SK-N-SH treated with all-trans-retinoic acid at 6 μM for 48 hours (cell line): ENCODE measurements at regions not wholly inside any gene's neighbourhood (a gene's known extent, or its start where the extent isn't known, plus 50 kb on each side); places are given as distances from the start of the nearest gene placed in this dataset.

ENCODE experiments used
- ATAC-seq: fragments of 200-7000 bp; cut with Tn5 transposase; 3 replicates; pipeline ENCODE4 v1.9.1; 2020; ENCODE audit warnings: mild to moderate bottlenecking, moderate library complexity
- ARNTL ChIP-seq: fragments of 450-650 bp; formaldehyde crosslinking; IDR thresholded peaks from 2 replicates; pipeline ENCODE4 v1.5.0; 2020; ENCODE audit warnings: low read depth, mild to moderate bottlenecking, moderate library complexity, borderline replicate concordance
- BACH2 ChIP-seq: fragments of 250-450 bp; sonication (Bioruptor Pico); IDR thresholded peaks from 2 replicates; pipeline ENCODE4 v1.9.0; 2021; ENCODE audit warnings: mild to moderate bottlenecking, borderline replicate concordance
- CSDC2 ChIP-seq: fragments of 250-450 bp; sonication (Bioruptor Pico); IDR thresholded peaks from 2 replicates; pipeline ENCODE4 v1.5.0; 2020; ENCODE audit warnings: mild to moderate bottlenecking, moderate library complexity
- ESRRG ChIP-seq: fragments of 250-450 bp; sonication (Bioruptor Pico); IDR thresholded peaks from 2 replicates; pipeline ENCODE4 v1.6.1; 2021; ENCODE audit warnings: mild to moderate bottlenecking
- GLIS3 ChIP-seq: fragments of 250-450 bp; sonication (Bioruptor Pico); IDR thresholded peaks from 2 replicates; pipeline ENCODE4 v1.5.0; 2020; ENCODE audit warnings: mild to moderate bottlenecking, moderate library complexity
- ISL1 ChIP-seq: fragments of 250-450 bp; sonication (Bioruptor Pico); IDR thresholded peaks from 2 replicates; pipeline ENCODE4 v2.1.2; 2022; ENCODE audit warnings: mild to moderate bottlenecking, moderate library complexity
- OSR1 ChIP-seq: fragments of 250-450 bp; sonication (Bioruptor Pico); IDR thresholded peaks from 2 replicates; pipeline ENCODE4 v1.8.0; 2022; ENCODE audit warnings: moderate library complexity, mild to moderate bottlenecking, inconsistent platforms
- POU6F1 ChIP-seq: fragments of 250-450 bp; sonication (Bioruptor Pico); IDR thresholded peaks from 2 replicates; pipeline ENCODE4 v1.8.0; 2021; ENCODE audit warnings: low read depth, mild to moderate bottlenecking, moderate library complexity, borderline replicate concordance
- PPARA ChIP-seq: fragments of 250-450 bp; sonication (Bioruptor Pico); IDR thresholded peaks from 2 replicates; pipeline ENCODE4 v1.5.0; 2020; ENCODE audit warnings: mild to moderate bottlenecking, borderline replicate concordance
- RARB ChIP-seq: fragments of 250-450 bp; sonication (Bioruptor Pico); IDR thresholded peaks from 2 replicates; pipeline ENCODE4 v1.8.0; 2021; ENCODE audit warnings: mild to moderate bottlenecking, moderate library complexity
- SNAI2 ChIP-seq: fragments of 250-450 bp; sonication (Bioruptor Pico); IDR thresholded peaks from 2 replicates; pipeline ENCODE4 v1.5.0; 2020; ENCODE audit warnings: mild to moderate bottlenecking, moderate library complexity
- TCF4 ChIP-seq: fragments of 250-450 bp; sonication (Bioruptor Pico); IDR thresholded peaks from 2 replicates; pipeline ENCODE4 v1.8.0; 2021; ENCODE audit warnings: mild to moderate bottlenecking, moderate library complexity, borderline replicate concordance
- TOX ChIP-seq: fragments of 250-450 bp; sonication (Bioruptor Pico); IDR thresholded peaks from 2 replicates; pipeline ENCODE4 v1.8.0; 2021; ENCODE audit warnings: mild to moderate bottlenecking, moderate library complexity, borderline replicate concordance
- ZC3H10 ChIP-seq: fragments of 250-450 bp; sonication (Bioruptor Pico); IDR thresholded peaks from 2 replicates; pipeline ENCODE4 v1.5.1; 2021; ENCODE audit warnings: mild to moderate bottlenecking, moderate library complexity
- ZFP3 ChIP-seq: fragments of 250-450 bp; sonication (Bioruptor Pico); IDR thresholded peaks from 2 replicates; pipeline ENCODE4 v1.5.0; 2020; ENCODE audit warnings: mild to moderate bottlenecking, moderate library complexity
- ZNF565 ChIP-seq: fragments of 450-650 bp; formaldehyde crosslinking; conservative IDR thresholded peaks from 2 replicates; pipeline ENCODE4 v1.5.0; 2020; ENCODE audit warnings: low read depth, mild to moderate bottlenecking, moderate library complexity
- ZNF70 ChIP-seq: fragments of 450-650 bp; formaldehyde crosslinking; IDR thresholded peaks from 2 replicates; pipeline ENCODE4 v1.5.0; 2020; ENCODE audit warnings: mild to moderate bottlenecking, moderate library complexity
- ZNF8 ChIP-seq: fragments of 450-650 bp; formaldehyde crosslinking; IDR thresholded peaks from 2 replicates; pipeline ENCODE4 v1.5.0; 2020; ENCODE audit warnings: mild to moderate bottlenecking, moderate library complexity
- TF ChIP-seq, protein P1 (sequence below): fragments of 250-450 bp; sonication (Bioruptor Pico); IDR thresholded peaks from 2 replicates; pipeline ENCODE4 v1.5.1; 2020; ENCODE audit warnings: low read depth, mild to moderate bottlenecking, moderate library complexity
- TF ChIP-seq, protein P2 (sequence below): fragments of 250-450 bp; sonication (Bioruptor Pico); IDR thresholded peaks from 2 replicates; pipeline ENCODE4 v1.8.0; 2020; ENCODE audit warnings: mild to moderate bottlenecking, moderate library complexity, borderline replicate concordance

GRCh38 chr10:36057180-36057579, 415.1 kb upstream of the FZD8 start (continued):
- no peak for TF ChIP-seq TOX (CRISPR knock-in tag)

DNA sequence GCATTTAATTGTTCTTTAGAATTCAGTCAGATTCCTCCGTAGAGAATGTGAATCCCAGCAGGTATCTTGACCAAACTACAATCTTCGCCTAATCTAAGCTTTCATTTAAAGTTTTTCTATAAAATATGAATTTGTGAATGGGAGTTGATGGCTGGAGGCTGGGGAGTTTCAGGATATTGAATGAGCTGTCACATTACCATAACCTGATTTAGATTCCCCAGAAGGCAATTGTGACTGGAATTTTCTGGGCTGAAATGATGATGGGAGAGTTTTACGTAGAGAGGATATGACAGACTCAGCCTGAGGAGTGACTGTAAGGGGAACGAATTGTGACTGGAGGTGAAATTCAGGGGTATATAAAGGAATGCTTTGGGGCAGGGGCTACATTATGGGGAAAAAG, 411.7 kb upstream of the FZD8 start:
- no peak for TF ChIP-seq ZNF70 (CRISPR knock-in tag)
- no peak for TF ChIP-seq CSDC2 (CRISPR knock-in tag)
- no peak for TF ChIP-seq ZFP3 (CRISPR knock-in tag)
- no peak for TF ChIP-seq ESRRG (CRISPR knock-in tag)
- TF ChIP-seq BACH2 (CRISPR knock-in tag), result no peak
- TF ChIP-seq TCF4 (CRISPR knock-in tag), result no peak
- TF ChIP-seq ARNTL (CRISPR knock-in tag), result no peak
- TF ChIP-seq ISL1 (CRISPR knock-in tag), result no peak
- TF ChIP-seq, protein P1, sequence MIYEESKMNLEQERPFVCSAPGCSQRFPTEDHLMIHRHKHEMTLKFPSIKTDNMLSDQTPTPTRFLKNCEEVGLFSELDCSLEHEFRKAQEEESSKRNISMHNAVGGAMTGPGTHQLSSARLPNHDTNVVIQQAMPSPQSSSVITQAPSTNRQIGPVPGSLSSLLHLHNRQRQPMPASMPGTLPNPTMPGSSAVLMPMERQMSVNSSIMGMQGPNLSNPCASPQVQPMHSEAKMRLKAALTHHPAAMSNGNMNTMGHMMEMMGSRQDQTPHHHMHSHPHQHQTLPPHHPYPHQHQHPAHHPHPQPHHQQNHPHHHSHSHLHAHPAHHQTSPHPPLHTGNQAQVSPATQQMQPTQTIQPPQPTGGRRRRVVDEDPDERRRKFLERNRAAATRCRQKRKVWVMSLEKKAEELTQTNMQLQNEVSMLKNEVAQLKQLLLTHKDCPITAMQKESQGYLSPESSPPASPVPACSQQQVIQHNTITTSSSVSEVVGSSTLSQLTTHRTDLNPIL (CRISPR knock-in tag), result no peak
- TF ChIP-seq RARB (CRISPR knock-in tag), result no peak
- TF ChIP-seq ZC3H10 (CRISPR knock-in tag), result no peak
- no peak for TF ChIP-seq POU6F1 (CRISPR knock-in tag)
- TF ChIP-seq SNAI2 (CRISPR knock-in tag), result no peak
- TF ChIP-seq OSR1 (CRISPR knock-in tag), result no peak
- no peak for TF ChIP-seq ZNF8
- no peak for TF ChIP-seq GLIS3 (CRISPR knock-in tag)
- ATAC-seq, result no peak

DNA sequence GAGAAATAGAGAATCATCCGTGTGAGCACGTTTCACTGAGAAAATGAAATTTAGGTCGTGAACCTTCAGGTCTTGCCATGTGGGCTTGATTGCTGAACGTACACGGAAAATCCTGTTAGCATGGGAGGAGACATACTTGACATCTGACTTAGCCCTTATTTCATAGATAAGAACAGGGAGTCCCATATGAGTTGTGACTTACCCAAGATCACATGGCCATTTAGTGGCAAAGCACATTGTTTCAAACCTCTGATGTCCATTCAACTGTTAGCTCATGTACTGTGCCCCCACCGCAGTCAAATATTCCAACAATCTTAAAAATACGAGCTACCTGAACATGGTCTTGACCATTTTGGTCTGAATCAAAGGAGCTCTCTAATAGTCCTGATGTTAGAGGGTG, 411.2 kb upstream of the FZD8 start:
- TF ChIP-seq PPARA (no peak), ARNTL (CRISPR knock-in tag) (no peak), RARB (CRISPR knock-in tag) (no peak), ZNF70 (CRISPR knock-in tag) (no peak)
- TF ChIP-seq, all 23 proteins: peak for 0
- ATAC-seq, result no peak

- TF ChIP-seq ISL1 (CRISPR knock-in tag), result no peak
- no peak for TF ChIP-seq SNAI2 (CRISPR knock-in tag)
- TF ChIP-seq, protein P2, sequence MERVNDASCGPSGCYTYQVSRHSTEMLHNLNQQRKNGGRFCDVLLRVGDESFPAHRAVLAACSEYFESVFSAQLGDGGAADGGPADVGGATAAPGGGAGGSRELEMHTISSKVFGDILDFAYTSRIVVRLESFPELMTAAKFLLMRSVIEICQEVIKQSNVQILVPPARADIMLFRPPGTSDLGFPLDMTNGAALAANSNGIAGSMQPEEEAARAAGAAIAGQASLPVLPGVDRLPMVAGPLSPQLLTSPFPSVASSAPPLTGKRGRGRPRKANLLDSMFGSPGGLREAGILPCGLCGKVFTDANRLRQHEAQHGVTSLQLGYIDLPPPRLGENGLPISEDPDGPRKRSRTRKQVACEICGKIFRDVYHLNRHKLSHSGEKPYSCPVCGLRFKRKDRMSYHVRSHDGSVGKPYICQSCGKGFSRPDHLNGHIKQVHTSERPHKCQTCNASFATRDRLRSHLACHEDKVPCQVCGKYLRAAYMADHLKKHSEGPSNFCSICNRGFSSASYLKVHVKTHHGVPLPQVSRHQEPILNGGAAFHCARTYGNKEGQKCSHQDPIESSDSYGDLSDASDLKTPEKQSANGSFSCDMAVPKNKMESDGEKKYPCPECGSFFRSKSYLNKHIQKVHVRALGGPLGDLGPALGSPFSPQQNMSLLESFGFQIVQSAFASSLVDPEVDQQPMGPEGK (CRISPR knock-in tag), result no peak
- TF ChIP-seq ZNF565 (CRISPR knock-in tag), result no peak
- TF ChIP-seq ZFP3 (CRISPR knock-in tag), result no peak
- TF ChIP-seq RARB (CRISPR knock-in tag), result no peak
- TF ChIP-seq GLIS3 (CRISPR knock-in tag), result no peak
- no peak for TF ChIP-seq ZC3H10 (CRISPR knock-in tag)
- no peak for TF ChIP-seq CSDC2 (CRISPR knock-in tag)
- no peak for TF ChIP-seq OSR1 (CRISPR knock-in tag)
- TF ChIP-seq, all 23 proteins: peak for 0
- no peak for ATAC-seq
Observed at GRCh38 chr10:36051500-36051991, 409.4 kb upstream of the FZD8 start.

DNA sequence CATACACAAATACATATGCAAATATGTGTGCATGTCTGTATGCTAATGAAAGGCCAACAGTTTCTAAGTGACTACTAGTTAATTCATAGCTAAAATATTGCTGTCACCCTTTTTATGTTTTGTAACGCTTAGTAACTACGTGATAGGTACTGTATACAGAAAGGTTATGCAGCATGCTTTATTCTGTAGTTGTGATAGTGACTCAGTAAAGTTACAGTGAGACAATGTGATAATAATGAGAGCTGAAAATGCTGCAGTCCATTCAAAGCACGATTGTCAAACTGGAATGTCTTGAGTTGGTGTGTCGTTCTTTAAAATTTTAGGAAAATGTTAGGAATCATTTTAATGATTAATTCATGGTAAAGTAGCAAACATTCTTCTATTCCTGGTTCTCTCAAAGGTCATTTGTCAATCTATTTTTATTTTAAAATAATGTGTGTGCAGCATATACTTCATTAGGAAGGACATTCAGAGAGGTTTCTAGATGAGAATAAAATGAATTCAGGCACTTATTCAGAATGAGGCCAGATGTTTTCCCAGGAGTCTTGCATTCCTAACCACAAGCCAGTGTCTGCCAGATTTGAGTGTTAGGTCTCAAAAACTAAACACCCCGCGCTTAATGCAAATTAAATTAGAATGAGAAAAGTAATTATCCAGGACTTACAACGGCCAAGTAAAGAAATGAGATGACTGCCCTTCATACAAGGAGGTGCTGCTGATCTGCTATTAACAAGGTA, 408.8 kb upstream of the FZD8 start:
- no peak for ATAC-seq
- no peak for TF ChIP-seq ZFP3 (CRISPR knock-in tag)
- no peak for TF ChIP-seq ZNF8
- no peak for TF ChIP-seq CSDC2 (CRISPR knock-in tag)
- no peak for TF ChIP-seq ZNF70 (CRISPR knock-in tag)
- no peak for TF ChIP-seq ARNTL (CRISPR knock-in tag)
